RWPE1 (cell line): ENCODE measurements at regions not wholly inside any gene's neighbourhood (a gene's known extent, or its start where the extent isn't known, plus 50 kb on each side); places are given as distances from the start of the nearest gene placed in this dataset.
A peak's percentile ranks its signal among the peaks of the same experiment; 100 is the strongest.

Experiments used
- CTCF ChIA-PET: fragments of 350-600 bp; sonication (Branson Sonifier 250); formaldehyde crosslinking; extraction: SDS; loops from one replicate; lab custom pipeline; 2021; lab: Yijun Ruan, JAX
- POLR2A ChIA-PET: fragments of 400-600 bp; formaldehyde crosslinking; extraction: SDS; loops from one replicate; lab custom pipeline; 2020; ENCODE audit warnings: antibody characterized with exemption; ENCODE audit not compliant: low non-redundant PET; lab: Yijun Ruan, JAX
- DNase-seq: peaks from one replicate; pipeline ENCODE4 v3.0.0; 2012; ENCODE audit warnings: low spot score
- H3K27ac ChIP-seq: fragments of 450-650 bp; 2 replicates; pipeline ENCODE4 v1.5.1; 2017
- CTCF ChIP-seq: fragments of 450-650 bp; conservative IDR thresholded peaks from 2 replicates; pipeline ENCODE4 v1.5.1; 2017; ENCODE audit warnings: low read depth, mild to moderate bottlenecking

- DNase-seq, result no peak
- no peak overlapping the region for H3K27ac ChIP-seq
- ChIA-PET POLR2A (interaction anchor here (0.7 kb wide), 1 partner anchor 166 kb away, joined by 3 read pairs; no protein-coding TSS in a partner anchor), CTCF (no interaction called here)
- TF ChIP-seq CTCF, result no peak
These were observed 172.8 kb downstream of the GLI2 start for GRCh38 chr2:120908314-120908975.

- DNase-seq, result no peak
- CTCF ChIA-PET, result no interaction called here
- H3K27ac ChIP-seq, result peak overlapping the region; percentile 29; the same call in 1 of the 2 replicates
- POLR2A ChIA-PET, result interaction anchor here (0.7 kb wide), 1 partner anchor 166 kb away, joined by 3 read pairs; no protein-coding TSS in a partner anchor
- TF ChIP-seq CTCF, result no peak
These were observed 173.4 kb downstream of the GLI2 start for GRCh38 chr2:120909102-120909501.

- no peak for TF ChIP-seq CTCF
- no peak for DNase-seq
- H3K27ac ChIP-seq, result peak overlapping the region; percentile 83; the same call in 1 of the 2 replicates
- CTCF ChIA-PET, result no interaction called here
- POLR2A ChIA-PET, result no interaction called here
These were observed 174.5 kb downstream of the GLI2 start for GRCh38 chr2:120910164-120910563.

- DNase-seq, result peak; percentile 31
- POLR2A ChIA-PET, result no interaction called here
These were observed 175.6 kb downstream of the GLI2 start for GRCh38 chr2:120910956-120911951.

GRCh38 chr2:120912101-120912985, 176.7 kb downstream of the GLI2 start:
- POLR2A ChIA-PET, result no interaction called here

More at GRCh38 chr2:120910956-120911951, 175.6 kb downstream of the GLI2 start:
- CTCF ChIA-PET, result interaction anchor here (0.6 kb wide), 1 partner anchor 144 kb away, joined by 3 read pairs; no protein-coding TSS in a partner anchor
- TF ChIP-seq CTCF, result no peak
- peak overlapping the region; percentile 83 for H3K27ac ChIP-seq

More at GRCh38 chr2:120912101-120912985, 176.7 kb downstream of the GLI2 start:
- CTCF ChIA-PET, result no interaction called here
- TF ChIP-seq CTCF, result no peak
- peak; percentile 45 for DNase-seq
- H3K27ac ChIP-seq, result peak overlapping the region; percentile 83
